HG02981 (cell line): ENCODE measurements at regions not wholly inside any gene's neighbourhood (a gene's known extent, or its start where the extent isn't known, plus 50 kb on each side); places are given as distances from the start of the nearest gene placed in this dataset.
"Not testable (repeated sequence)": the region's sequence is repeated elsewhere in the genome, so short reads cannot be mapped to it uniquely, and the experiment has no call there.

Source experiments
- ATAC-seq: cut with Tn5 transposase; IDR thresholded peaks from one replicate; pipeline ENCODE4 v1.9.1; 2021; ENCODE audit warnings: mild to moderate bottlenecking, moderate library complexity; ENCODE audit not compliant: unreplicated experiment

DNA sequence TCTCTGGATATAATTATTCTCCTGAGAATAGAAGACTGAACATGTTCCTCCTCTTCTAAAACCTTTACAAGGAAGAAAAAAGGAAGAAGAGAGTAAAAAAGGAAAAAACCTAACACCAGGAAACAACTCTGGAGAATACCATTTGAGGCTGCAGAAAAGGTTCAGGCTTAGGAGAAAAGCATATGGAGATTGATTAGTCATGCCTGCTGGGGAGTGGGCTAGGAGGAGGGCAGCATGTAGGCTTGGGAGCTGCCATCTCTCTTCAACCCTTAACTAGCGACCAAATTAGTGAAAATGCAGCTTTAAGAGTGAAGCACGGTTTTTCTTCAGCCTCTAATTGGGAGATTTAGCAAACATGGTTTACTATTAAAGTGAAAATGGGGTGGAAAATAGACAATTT, 273.0 kb upstream of the CRY1 start:
- no peak for ATAC-seq

DNA sequence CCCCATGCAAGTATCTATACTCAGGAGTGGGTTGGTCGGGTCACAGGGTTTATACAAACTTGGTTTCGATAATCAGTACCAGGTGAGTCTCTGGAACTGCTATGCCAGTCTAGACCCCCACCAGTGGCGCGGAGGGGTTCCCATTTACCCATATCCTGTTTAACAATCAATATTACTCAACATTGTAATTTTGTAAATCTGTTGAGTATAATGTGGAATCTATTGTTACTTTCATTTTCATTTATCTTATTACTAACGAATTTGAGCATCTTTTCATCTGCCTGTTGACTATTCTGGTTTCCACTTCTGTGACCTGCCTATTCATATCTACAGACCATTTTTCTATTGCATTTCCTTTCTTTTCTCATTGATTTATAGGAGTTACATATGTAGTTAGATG, 275.2 kb upstream of the CRY1 start:
- ATAC-seq, result no peak

DNA sequence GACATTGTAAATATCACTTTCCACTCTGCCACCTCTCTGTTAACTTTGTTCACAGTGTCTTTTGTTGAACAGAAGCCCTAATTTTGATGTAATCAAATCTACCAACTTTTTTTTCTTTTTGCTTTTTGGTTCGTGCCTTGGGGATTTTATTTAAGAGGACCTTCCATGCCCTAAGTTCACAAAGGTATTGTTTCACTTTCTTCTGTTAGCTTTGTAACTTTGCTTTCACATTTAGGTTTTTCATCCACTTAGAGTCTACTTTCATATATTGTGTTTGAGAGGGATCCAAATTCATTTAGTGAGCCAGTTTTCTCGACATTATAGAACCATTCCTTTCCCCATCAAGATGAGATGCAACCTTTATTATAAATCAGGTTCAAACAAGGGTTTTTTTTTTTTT, 275.7 kb upstream of the CRY1 start:
- no peak for ATAC-seq

DNA sequence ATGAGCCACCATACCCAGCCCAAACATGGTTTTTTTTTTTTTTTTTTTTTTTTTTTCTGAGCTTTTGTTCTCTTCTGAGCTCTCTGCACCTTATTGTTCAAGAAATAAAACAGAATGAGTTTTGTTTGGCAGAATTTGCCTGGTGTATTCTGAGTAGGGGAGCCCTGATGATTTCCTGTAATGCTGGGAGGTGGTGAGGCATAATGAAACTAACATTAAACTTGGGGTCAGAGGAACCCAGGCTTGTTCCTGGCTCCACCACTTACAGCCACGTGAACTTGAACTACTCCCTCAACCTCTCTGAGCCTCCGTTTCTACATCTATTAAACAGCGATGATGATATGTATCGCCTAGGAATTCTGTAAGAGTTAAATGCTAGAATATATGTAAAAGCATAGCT, 276.3 kb upstream of the CRY1 start:
- ATAC-seq, result no peak

DNA sequence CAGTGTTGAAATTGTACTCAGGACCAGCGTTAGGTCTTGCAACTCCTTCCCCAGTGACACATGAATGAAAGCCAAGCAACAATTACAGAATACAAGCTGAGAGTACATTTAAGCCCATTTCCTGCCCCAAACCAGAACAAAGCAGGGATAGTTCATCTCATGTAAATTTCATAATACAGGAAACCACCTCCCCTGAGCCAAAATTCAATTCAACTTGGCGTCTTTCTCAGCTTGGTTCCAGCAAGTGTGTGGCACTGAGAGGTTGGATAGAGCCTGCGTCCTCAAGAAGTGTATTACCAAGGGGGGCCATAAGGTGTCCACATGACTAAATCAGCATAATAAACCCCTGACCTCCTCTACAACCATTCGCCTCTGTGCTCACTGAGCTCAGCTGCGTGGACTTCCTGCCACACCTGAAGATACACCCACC, 278.9 kb upstream of the CRY1 start:
- no peak for ATAC-seq

DNA sequence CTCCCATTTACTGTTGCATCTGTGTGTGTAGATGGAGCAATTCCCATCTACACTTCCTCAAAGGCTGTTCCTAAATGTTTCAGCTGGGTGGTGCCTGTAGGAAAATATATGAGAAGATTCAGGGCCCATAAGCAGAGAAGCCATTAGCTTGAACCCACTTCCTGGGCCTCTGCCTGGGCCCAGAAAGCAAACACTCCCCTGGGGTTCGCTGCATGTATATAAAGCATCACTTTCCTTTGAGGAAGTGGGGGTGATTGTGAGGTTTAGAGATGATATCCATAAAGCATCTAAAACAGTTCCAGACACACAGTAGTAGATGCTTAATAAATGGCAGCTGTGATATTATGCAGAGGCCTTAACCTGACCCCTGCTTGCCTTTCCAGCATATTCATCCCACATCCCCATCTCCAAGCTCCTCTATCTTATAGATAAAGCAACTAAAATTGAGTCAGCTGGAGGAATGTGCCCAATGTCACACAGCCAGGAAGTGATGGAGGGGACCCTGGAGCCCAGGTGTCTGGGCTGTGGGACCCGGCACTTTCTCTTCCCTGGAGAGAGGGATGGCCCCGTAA, 280.0 kb upstream of the CRY1 start:
- no peak for ATAC-seq

DNA sequence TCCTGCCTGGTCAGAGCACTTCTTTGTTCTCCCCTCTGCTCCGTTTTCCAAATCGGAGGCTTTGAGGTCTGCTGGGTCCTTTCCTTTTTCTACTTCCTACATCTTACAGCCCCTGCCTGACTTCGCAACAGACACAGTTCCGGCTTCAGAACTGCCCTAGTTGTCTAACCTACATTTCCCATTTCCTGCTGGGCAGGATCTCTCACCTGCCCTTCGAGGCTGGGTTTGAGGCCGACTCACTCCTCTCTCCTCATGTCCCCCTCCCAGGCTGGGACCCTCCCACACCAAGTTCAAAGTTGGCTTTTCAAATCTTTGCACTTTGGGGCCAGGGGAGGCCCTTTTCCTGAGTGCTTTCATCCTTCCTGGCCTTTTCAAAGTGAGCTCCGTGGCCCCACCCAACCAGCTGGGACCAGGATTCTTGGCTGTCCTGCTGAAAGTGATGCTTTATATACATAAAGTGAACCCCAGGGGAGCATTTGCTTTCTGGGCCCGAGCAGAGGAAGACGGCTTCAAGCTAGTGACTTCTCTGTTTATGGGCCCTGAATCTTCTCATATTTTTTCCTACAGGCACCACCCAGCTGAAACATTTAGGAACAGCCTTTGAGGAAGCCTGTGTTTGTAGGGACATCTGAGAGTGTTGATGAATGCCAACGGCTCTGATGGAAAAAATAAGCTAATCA, 281.0 kb upstream of the CRY1 start:
- no peak for ATAC-seq

DNA sequence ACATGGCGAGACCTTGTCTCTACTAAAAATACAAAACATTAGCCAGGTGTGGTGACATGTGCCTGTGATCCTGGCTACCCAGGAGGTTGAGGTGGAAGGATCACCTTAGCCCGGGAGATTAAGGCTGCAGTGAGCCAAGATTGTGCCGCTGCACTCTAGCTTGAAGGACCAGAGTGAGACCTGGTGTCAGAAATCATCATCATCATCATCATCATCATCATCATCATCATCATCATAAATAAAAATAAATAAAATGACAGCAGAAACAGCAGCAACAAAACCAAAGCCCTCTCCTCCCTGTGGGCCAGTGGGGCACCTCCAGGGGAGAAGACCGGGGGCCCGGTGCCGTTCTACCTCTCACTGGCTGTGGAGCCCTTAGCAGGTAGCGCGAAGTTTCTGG, 281.9 kb upstream of the CRY1 start:
- no peak for ATAC-seq

DNA sequence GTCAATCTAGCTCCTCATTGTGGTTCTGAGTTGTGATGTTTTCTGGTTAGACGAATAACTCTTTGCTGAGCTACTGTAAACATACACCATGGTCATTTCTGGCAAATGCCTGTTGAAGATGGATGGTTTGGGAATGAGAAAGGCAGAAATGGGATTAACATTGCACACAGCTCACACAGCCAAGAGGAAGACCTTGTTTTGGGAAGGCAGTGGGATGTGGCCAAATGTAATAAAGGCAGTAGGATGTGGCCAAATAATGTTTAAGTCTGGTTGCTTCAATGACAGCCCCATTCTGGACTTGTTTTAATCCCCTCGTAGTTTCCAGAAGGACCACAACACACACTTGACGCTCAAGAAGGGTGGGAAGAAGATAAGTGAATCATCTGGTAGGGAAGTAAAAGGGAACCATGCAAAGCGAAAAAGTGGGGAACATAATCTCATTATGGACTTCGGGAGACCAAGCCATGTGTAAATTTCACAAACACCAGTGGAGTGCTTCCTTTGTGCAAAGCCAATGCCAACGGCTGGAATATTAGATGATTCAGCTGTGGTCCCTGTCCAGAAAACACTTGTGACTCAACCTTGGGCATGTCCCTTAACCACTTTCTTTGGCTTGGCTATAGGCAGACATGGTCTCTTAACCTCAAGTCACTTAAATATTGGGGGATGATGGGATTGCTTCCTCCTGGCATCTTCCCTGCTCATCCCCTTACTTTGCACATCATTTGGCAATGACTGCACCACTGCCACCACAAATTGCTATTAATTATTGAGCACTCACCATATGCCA, 284.4 kb upstream of the CRY1 start:
- ATAC-seq, result no peak

DNA sequence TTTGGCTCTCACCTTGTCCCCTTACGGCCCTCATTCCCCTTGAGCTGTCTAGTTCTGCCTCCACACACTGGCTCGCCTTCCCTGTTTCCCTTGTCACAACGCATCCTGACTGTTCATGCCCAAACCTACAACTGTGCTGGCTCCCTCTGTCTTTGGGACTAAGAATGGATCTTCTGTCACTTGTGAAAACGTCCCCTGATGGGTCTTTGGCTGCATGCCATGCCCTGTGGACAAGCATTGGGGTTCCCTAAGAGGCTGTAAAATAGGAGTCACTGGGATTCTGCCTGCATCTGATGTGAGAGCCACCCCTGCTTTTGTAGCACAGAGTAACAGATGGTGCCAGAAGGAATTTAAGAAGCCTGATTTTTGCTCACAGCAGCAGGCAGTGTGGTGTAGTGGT, 285.3 kb upstream of the CRY1 start:
- ATAC-seq, result no peak

DNA sequence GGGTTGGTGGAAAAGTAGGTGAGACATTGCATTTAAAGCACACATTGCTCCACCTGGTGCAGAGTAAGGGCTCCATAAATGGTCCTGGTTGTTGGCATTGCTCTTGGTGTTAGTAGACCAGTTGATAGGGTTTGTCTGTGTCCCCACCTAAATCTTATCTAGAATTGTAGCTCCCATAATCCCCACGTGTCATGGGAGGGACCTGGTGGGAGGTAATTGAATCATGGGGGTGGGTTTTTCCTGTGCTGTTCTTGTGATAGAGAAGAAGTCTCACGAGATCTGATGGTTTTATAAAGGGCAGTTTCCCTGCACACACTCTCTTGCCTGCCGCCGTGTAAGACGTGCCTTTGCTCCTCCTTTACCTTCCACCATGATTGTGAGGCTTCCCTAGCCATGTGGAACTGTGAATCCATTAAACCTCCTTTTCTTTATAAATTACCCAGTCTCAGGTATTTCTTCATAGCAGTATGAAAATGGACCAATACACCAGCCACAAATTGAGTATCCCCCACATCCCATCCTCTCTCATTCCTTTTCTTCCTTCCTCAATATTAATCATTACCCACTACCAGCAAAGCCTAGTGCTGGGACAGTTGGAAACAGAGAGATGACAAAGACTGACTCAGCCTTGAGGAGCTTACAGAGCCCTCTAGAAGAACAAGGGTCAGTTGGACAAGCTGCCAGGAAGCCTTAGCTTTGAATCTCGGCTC, 285.9 kb upstream of the CRY1 start:
- not testable (repeated sequence) for ATAC-seq

DNA sequence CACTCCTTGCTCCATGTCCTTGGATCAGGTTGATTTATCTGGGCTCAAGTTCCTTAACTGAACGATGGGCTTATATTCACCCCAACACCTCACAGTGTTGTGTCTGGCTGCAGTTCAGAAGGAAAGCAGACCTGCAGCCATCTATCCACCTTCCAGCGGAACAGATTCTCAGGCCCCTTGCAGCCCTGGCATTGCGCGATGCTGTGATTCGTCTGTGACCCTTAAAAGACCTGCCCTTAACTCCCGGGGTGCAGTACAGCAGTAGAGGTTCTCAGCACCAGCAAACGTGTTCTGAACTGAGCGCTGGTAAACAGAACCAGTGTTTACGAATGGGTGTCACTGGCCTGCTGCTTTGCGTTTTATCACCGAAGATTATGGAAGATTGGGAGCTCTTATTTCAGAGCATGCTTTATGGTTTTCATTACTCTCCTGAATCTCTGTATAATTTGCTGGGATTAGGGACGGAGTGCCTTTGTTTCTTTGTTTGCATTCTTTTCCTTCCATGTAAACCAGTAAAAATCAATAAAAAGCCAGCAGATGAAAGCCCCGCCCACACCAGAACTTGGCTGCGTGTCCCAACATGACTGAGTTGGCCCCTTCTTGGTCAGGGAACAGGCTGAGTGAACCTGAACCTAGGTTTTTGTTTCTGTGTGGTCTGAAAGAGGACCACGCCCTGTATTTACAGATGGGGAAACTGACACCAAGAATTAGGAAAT, 286.7 kb upstream of the CRY1 start:
- ATAC-seq, result no peak

DNA sequence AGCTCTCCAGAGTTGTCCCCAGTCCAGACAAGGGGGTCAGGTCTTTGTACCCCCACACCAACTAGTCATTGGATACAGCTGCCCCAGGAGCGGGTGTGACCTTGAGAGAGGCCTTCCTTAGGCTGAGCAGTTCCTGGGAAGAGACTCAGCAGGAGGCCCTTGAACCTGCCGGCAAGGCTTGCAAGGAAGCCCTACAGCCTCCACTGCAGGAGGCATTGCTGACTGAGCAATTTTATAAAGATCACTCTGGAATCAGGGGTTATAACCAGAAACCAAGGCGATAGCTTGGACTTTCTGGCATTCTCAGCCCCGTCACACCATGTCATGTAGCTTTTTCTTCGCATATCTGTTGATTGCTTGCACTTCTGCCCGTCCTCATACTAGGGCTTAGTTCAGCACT, 291.3 kb upstream of the CRY1 start:
- no peak for ATAC-seq

DNA sequence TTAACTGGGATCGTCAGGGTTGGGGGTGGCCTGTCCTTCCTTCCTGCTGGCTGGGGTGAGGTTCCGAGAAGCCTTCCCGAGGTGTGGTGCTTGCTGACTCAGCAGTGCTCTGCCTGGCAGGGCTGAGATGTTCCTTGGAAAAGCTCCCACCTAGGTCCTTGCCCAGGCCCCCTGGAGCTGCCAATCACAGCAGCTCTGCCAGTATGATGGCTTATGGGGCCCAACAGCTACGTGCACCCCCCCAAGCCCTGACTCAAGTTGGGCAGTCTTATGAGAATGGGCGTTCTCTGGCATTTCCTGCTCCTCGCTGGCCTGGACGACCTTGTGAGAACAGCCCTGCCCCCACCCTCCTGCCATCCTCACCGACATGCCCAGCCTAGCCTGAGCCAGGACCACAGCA, 292.2 kb upstream of the CRY1 start:
- ATAC-seq, result no peak

DNA sequence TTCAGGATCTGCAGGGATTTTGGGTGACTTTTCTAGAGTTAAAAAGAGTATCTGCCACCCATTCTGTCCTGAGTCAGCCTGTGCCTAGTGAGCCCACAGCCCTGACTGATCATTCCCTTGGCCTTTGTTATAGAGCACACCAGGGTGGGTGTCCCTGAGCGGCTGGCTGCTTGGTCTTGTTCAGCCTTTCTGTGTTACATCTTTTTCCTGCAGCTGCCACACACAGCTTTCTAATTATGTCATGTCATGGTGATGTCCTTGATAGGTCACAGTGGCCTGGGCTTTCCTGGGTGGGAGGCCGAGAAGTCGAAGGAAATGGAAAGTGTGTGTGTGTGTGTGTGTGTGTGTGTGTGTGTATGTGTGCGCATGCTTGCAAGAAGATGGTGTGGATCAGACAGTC, 293.2 kb upstream of the CRY1 start:
- no peak for ATAC-seq

DNA sequence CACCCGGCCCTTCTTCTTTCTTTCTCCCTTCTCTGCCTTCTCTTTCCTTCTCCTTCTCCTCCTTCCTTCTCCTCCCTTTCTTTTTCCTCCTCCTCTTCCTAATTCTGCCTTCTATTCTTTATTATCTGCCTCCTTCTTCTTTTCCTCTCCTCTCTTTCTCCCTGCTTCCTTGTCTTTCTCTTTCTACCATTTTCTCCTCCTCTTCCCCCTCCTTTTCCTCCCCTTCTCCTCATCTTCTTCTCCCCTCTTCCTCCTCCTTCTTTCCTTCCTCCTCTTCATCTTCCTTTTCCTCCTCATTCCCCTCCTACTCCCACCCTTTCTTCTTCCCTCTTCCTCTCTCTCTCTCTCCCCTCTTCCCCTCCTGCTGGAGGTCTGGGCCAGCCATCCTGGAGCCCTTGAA, 294.9 kb upstream of the CRY1 start:
- ATAC-seq, result no peak

DNA sequence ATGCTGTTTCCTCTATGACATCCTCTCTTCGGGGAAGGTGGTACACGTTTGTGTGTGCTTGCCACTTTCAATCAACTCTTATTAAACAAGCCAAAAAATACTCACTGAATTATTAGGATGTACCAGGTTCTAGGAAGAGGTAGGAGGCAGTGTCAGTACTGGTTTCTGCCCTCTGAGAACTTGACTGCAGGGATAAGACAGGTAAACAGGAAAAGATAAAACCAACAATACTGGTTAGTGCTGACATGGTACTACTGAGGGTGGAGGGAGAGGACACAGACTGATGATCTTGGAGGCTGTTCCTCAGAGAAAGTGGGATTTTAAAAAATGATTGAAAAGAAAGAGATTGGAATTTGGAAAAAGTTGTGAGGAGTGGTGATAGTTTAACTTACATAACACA, 295.2 kb upstream of the PWP1 start:
- no peak for ATAC-seq

DNA sequence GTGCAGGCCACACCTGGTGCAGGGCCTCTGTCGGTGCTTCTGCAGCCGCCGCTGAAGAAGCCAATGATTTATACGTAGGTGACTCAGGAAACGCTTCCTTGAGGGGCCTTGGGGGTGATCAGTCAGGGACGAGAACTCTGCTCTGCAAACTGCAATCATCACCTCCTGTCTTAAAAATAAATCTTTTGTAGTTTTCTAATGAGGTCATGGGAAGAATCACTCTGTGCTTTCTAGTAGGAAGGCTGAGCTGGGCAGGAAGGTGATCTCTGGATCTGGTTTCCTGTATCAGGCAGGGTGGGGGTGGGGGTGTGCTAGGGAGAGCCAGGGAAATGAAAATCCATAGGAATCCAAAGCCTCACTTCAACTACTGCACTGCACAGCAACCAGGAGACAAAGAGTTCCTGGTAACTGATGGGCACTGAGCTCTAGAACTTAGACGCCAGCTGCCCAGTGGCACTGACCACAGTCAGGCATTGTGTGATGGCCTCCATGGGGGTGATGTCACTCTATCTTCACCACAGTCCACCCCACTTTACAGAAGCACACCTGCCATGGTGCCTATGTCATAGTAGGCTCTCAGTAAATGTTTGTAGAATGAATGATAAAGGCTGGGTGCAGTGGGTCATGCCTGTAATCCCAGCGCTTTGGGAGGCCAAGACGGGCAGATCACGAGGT, 292.4 kb upstream of the PWP1 start:
- no peak for ATAC-seq

DNA sequence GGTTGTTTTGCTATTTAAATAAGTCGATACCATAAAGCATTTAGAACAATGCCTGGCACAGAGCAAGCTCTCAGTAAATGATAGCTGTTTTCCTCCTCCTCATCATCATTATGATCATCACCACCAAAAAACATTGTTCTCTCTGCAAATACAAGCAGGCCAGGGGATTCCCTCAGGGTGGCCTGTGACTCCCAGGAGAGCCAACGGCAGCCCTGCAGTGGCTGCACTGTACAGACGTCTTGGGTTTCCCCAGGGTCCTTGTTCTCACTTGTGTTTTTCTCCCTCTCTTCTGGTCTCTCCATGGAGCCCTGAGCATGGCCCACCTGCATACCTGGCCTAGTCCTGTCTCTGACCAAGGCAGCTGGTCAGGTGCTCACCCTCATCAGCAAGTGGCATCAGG, 290.9 kb upstream of the PWP1 start:
- no peak for ATAC-seq

DNA sequence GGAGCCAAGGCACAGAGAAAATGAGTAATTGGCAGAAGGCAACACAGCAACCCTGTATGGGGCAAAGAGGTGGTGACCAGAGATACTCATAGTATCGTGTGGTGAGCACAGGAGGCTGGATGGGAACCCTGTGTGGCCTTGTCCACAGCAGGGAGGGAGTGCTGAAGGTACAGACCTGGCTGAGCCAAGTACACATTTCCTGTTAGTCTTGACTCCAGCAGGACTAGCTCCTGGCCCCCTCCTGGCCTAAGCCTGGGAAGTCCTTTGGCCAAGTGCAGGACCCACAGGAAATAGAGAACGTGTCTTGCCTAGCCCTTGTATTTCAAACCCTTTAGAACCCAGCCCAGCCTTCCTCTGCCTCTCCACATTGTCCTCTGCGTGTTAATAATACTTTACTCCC, 289.8 kb upstream of the PWP1 start:
- no peak for ATAC-seq

DNA sequence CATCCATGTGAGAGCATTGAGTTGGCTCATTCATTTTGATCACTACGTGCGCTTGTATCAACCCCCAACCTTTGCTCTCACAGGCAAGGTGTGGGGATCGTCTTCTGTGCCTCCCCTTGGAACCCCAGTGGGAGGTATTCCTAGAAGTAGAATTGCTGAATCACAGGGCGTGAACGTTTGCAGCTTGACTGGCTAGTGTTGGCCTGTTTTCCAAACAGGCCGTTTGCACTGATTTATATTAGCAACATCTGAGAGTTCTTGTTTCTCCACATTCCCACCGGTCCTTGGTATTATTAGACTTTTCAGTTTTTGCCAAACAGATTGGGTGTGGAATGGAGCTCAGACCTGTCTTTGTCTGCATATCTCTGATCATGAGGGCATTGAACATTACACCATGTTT, 288.6 kb upstream of the PWP1 start:
- no peak for ATAC-seq
